GM12872 (cell line): ENCODE measurements at regions not wholly inside any gene's neighbourhood (a gene's known extent, or its start where the extent isn't known, plus 50 kb on each side); places are given as distances from the start of the nearest gene placed in this dataset.

ENCODE experiments used
- TF ChIP-seq, protein P1 (sequence below): IDR thresholded peaks from 3 replicates; pipeline ENCODE4 v1.5.1; 2011; ENCODE audit warnings: low read depth, mild to moderate bottlenecking, low read length, moderate library complexity; ENCODE audit not compliant: insufficient read depth

DNA sequence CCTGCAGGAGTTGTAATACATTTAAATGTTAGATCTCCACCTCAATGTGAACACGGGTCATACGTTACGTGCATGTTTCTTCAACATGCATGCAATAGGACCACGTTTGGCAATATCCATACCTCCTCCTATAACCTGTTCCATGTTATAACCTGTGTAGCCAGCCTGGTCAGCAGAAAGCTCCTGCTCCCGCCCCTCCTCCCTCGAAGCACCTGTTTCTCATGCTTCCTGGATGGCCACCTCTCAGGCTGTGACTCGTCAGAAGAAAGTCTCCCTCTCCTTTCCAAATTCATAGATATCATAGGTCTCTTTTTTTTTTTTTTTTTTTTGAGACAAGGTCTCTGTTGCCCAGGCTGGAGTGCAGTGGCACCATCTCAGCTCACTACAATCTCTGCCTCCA, 96.5 kb downstream of the HMX1 start:
- TF ChIP-seq, protein P1, sequence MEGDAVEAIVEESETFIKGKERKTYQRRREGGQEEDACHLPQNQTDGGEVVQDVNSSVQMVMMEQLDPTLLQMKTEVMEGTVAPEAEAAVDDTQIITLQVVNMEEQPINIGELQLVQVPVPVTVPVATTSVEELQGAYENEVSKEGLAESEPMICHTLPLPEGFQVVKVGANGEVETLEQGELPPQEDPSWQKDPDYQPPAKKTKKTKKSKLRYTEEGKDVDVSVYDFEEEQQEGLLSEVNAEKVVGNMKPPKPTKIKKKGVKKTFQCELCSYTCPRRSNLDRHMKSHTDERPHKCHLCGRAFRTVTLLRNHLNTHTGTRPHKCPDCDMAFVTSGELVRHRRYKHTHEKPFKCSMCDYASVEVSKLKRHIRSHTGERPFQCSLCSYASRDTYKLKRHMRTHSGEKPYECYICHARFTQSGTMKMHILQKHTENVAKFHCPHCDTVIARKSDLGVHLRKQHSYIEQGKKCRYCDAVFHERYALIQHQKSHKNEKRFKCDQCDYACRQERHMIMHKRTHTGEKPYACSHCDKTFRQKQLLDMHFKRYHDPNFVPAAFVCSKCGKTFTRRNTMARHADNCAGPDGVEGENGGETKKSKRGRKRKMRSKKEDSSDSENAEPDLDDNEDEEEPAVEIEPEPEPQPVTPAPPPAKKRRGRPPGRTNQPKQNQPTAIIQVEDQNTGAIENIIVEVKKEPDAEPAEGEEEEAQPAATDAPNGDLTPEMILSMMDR = no peak

DNA sequence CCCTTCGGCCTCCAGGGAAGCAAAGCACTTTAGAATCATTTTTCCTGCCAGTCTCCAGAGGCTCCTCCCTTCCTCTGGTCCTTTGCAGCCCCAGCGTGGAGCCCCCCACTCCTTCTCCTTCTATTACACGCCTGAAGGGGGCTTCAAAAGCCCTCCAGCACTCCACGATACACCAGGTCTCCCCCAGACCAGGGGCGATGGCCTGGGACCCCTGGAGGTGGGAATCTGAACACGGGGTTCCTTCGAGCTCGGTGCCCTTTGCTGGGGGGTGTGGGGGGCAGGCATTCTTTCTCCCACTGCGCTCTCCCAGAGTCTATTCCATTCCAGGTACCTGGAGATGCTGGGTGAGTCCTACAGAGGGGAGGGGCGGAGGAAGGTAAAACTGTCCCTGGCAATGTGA, 97.6 kb downstream of the HMX1 start:
- TF ChIP-seq, protein P1 = no peak

DNA sequence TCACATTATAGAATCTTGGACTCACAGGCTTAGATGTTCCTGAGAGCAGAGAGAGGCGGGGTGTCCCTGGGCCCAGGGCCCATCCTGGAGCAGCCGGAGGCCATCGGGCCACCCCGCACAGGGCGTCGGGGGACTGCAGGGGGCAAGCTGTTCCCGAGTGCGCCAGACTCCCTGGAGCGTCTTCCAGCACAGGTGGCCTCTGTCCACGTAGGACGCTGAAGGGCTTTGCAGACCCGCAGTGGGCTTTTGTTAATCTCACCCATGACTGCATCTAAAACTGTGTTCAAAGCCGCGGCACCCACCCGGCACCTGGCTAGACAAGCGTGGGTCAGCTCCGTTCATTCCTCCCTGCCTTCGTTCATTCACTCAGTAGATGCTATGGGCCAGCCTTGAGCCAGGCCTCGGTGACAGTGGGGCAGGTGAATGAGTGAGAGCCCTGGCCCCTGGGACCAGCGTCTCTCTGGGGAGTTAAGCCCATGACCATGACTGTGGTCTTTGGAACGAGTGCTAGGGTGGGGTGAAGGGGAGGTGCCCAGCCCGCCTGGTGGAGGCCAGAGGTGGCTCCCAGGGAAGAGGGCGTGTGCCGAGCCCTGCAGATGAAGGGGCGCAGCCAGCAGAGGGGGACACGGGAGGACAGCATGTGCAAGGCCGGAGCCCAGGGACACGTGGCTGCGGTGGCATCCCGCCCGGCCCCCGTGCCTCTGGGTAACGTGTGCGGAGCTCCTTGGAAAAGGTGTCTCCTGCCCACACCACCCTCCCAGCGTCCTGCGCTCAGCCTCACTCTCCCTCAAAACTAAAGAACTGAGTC, 98.3 kb downstream of the HMX1 start:
- TF ChIP-seq, protein P1 = no peak

DNA sequence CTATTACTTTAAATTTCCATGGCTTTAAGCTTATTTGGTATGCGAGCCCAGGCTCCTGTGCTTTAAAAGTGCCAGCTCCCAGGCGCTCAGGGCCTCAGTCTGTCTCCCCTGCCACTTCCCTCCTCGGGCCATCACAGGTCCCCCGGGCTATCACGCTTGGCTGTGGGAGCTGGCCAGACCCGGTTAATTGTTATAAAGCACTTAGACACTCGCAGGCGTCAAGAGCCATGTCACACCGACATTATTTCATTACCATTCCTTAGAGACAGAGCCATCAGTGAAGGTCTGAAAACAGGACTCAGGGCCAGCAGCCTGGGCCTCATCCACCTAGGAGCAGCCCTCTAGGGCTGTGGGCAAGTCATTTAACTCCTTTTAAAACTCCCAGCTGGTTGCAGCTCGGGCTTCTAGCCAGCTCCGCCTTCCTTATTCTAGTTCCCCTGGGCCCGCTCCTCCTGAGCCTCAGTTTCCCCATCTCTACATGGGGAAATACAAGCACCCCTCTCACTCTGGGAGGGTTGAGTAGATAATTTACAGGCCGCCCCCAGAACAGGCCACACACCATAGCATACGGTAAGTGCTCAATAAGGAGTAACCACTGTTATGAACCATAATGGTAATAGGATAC, 99.0 kb downstream of the HMX1 start:
- TF ChIP-seq, protein P1 = no peak

DNA sequence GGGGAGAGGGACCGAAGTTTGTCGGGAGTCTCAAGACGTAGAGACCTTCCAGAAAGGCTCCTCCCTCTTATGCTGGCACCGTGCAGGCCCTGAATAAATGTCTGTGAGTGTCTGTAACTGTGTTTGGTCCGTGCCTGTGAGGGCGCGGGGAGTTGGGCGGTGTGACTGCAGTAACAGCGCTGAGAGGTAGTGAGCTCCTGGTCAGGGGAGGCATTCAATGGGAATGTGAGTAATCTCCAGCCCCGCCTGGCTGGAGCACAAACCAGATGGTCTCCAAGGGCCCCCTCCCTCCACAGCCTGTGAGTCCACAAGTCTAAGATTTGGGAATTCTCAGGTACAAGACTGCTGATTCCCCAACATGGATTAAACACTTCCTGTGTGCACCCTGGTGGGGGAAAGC, 100.0 kb downstream of the HMX1 start:
- TF ChIP-seq, protein P1 = no peak

DNA sequence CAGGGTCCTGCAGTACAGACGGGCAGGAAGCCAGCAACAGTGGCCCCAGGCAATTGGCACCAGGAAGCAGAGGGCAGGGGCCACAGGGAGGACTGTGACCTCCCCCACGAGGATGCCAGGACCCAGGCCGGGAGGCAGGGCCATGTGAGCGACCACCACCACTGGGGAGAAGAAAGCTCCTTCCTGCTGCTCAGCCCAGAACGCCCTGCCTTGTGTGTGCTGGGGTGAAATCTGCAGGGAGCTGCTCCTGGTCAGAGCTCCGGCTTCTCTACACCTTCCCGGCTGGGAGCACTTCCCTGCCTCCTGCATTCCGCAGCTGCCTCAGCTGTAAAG, 100.4 kb downstream of the HMX1 start:
- TF ChIP-seq, protein P1 = no peak

DNA sequence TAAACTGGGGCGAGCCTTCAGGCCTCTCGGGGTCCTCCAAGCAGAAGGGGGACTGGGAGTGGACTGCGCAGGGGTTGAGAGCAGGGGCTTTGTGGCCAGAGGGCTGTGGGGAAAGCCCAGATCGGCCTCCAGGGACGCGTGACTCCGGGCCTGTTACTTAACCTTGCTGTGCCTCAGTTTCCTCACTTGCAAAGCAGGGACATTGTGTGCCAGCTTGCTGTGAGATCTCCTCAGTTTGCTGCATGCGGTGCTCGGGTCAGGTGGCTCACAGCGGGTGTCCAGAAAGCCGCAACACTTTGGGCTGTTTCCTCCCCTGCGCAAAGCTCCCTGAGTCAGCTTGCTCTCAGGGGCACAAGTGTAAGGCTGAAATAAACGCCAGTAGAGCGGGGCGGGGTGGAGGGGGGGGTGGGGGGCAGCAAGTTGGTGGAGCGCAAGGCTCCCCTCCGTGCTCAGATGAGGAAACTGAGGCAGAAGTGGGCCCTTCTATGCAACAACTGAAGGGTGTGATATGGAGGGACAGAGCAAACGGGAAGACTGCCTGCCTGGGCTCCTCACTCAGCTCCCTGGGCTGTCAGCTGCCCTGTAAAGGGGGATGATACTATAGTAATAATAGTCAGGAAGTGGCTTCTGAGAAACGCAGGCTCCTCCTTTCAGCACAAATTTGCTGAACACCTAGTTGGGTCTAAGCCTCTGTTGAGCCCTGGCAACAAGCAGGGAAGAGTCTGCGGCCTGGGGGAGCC, 101.0 kb downstream of the HMX1 start:
- TF ChIP-seq, protein P1 = no peak
